Panc1 (cell line): ENCODE measurements at regions not wholly inside any gene's neighbourhood (a gene's known extent, or its start where the extent isn't known, plus 50 kb on each side); places are given as distances from the start of the nearest gene placed in this dataset.

Experiments used
- ATAC-seq: fragments of 200-7000 bp; cut with Tn5 transposase; 2 replicates; pipeline ENCODE4 v1.9.1; 2020; ENCODE audit warnings: mild to moderate bottlenecking, moderate library complexity
- BruUV-seq: library from RNA; stranded (reverse); fragments of 400-500 nt; replicated peaks from 2 replicates; lab custom pipeline; 2021; lab: Mats Ljungman, UMichigan
- CTCF ChIA-PET: fragments of 300-600 bp; sonication (Branson Sonifier 250); formaldehyde crosslinking; loops from one replicate; lab custom pipeline; 2022; ENCODE audit warnings: antibody characterized with exemption; lab: Charles Lee
- POLR2A ChIA-PET: fragments of 300-600 bp; sonication (Branson Sonifier 250); formaldehyde crosslinking; loops from one replicate; lab custom pipeline; 2022; ENCODE audit warnings: antibody characterized with exemption; lab: Charles Lee
- DNase-seq: peaks from one replicate; pipeline ENCODE4 v3.0.0-alpha.2; 2010; ENCODE audit warnings: low read depth, low spot score
- H3K27ac ChIP-seq: 2 replicates; pipeline ENCODE4 v1.5.1; 2011; ENCODE audit warnings: mild to moderate bottlenecking, low read length, inconsistent platforms
- H3K27me3 ChIP-seq: fragments of 200-500 bp; sonication (Bioruptor generic); 2 replicates; pipeline ENCODE4 v1.6.0; 2014; ENCODE audit warnings: low read length, inconsistent platforms; ENCODE audit not compliant: control insufficient read depth, insufficient read depth
- H3K36me3 ChIP-seq: fragments of 200-500 bp; sonication (Bioruptor generic); 2 replicates; pipeline ENCODE4 v1.5.1; 2014; ENCODE audit warnings: inconsistent platforms, mild to moderate bottlenecking, low read length, moderate library complexity; ENCODE audit not compliant: control insufficient read depth, insufficient read depth
- H3K4me1 ChIP-seq: 2 replicates; pipeline ENCODE4 v1.5.1; 2011; ENCODE audit warnings: inconsistent platforms, mild to moderate bottlenecking, low read length, moderate library complexity; ENCODE audit not compliant: control insufficient read depth, insufficient read depth
- H3K4me3 ChIP-seq, 2 experiments: 2 replicates each; pipeline ENCODE4 v1.5.1; 2011 to 2012; ENCODE audit warnings: low read depth in 2 of 2, low read length in 2 of 2, mild to moderate bottlenecking in 2 of 2, inconsistent platforms in 1 of 2, moderate library complexity in 1 of 2
- H3K9me3 ChIP-seq: fragments of 200-500 bp; sonication (Bioruptor generic); 2 replicates; pipeline ENCODE4 v1.5.1; 2014; ENCODE audit warnings: low read depth, mild to moderate bottlenecking, inconsistent platforms, low read length, moderate library complexity; ENCODE audit not compliant: control insufficient read depth, insufficient read depth
- CTCF ChIP-seq: fragments of 450-650 bp; IDR thresholded peaks from 2 replicates; pipeline ENCODE4 v1.5.1; 2017; ENCODE audit warnings: mild to moderate bottlenecking
- POLR2AphosphoS5 ChIP-seq: IDR thresholded peaks from 2 replicates; pipeline ENCODE4 v1.6.1; 2012; ENCODE audit warnings: mild to moderate bottlenecking, low read depth, low read length, moderate library complexity
- SIN3A ChIP-seq: IDR thresholded peaks from 2 replicates; pipeline ENCODE4 v1.6.1; 2012; ENCODE audit warnings: low read depth, mild to moderate bottlenecking, low read length, moderate library complexity, borderline replicate concordance; ENCODE audit not compliant: insufficient read depth
- TCF7L2 ChIP-seq: IDR thresholded peaks from 2 replicates; pipeline ENCODE4 v1.6.1; 2011; ENCODE audit warnings: mild to moderate bottlenecking, low read depth, low read length, inconsistent platforms
- in situ Hi-C: cut with HindIII; loops from 2 replicates; pipeline ENCODE4 v1.10.0; 2016; ENCODE audit warnings: low sequenced_read_pairs, low pct_unique_long_range_greater_than_20kb
- intact Hi-C: fragments of 100-400 bp; cut with micrococcal nuclease; formaldehyde crosslinking; loops from one replicate; pipeline ENCODE4 v1.10.0; 2022; ENCODE audit not compliant: unreplicated experiment
- TF ChIP-seq, protein P1 (sequence below), 2 experiments: IDR thresholded peaks; 2 replicates each; pipeline ENCODE4 v1.6.1; 2011 to 2012; ENCODE audit warnings: low read depth in 2 of 2, control low read depth in 1 of 2, low read length in 1 of 2, mild to moderate bottlenecking in 1 of 2, moderate library complexity in 1 of 2; ENCODE audit not compliant: insufficient read depth in 1 of 2

- intact Hi-C loops, result no loop called here
- Histone ChIP-seq H3K36me3 (no peaks in the 10 kb centered on the region), H3K27ac (no peak overlapping the region), H3K9me3 (no peaks in the 10 kb centered on the region), H3K4me3 (no peak overlapping the region), H3K27me3 (no peaks in the 10 kb centered on the region), H3K4me1 (no peaks in the 10 kb centered on the region)
- TF ChIP-seq SIN3A, result no peak
- no peak for TF ChIP-seq CTCF
- no peak for TF ChIP-seq TCF7L2
- TF ChIP-seq, protein P1, sequence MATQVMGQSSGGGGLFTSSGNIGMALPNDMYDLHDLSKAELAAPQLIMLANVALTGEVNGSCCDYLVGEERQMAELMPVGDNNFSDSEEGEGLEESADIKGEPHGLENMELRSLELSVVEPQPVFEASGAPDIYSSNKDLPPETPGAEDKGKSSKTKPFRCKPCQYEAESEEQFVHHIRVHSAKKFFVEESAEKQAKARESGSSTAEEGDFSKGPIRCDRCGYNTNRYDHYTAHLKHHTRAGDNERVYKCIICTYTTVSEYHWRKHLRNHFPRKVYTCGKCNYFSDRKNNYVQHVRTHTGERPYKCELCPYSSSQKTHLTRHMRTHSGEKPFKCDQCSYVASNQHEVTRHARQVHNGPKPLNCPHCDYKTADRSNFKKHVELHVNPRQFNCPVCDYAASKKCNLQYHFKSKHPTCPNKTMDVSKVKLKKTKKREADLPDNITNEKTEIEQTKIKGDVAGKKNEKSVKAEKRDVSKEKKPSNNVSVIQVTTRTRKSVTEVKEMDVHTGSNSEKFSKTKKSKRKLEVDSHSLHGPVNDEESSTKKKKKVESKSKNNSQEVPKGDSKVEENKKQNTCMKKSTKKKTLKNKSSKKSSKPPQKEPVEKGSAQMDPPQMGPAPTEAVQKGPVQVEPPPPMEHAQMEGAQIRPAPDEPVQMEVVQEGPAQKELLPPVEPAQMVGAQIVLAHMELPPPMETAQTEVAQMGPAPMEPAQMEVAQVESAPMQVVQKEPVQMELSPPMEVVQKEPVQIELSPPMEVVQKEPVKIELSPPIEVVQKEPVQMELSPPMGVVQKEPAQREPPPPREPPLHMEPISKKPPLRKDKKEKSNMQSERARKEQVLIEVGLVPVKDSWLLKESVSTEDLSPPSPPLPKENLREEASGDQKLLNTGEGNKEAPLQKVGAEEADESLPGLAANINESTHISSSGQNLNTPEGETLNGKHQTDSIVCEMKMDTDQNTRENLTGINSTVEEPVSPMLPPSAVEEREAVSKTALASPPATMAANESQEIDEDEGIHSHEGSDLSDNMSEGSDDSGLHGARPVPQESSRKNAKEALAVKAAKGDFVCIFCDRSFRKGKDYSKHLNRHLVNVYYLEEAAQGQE (IDR thresholded peaks at IDR 0.05; ENCODE audit: insufficient read depth in 1 of 2, low read depth in 2 of 2, low read length in 1 of 2), result no peak
- TF ChIP-seq POLR2AphosphoS5, result no peak
- DNase-seq (no peak), ATAC-seq (no peak)
- in situ Hi-C loops, result no loop called here
- no TSS peak for BruUV-seq
- POLR2A ChIA-PET, result no interaction called here
- CTCF ChIA-PET, result interaction anchor here (0.6 kb wide), 1 partner anchor 616 kb away, joined by 4 read pairs; no protein-coding TSS in a partner anchor
Observed at GRCh38 chr3:155001289-155002010, 78.7 kb upstream of the MME start.

- BruUV-seq, result no TSS peak
- TF ChIP-seq, protein P1 (IDR thresholded peaks at IDR 0.05; ENCODE audit: insufficient read depth in 1 of 2, low read depth in 2 of 2, low read length in 1 of 2), result no peak
- TF ChIP-seq POLR2AphosphoS5 (no peak), TCF7L2 (no peak), SIN3A (no peak), CTCF (no peak)
- Histone ChIP-seq H3K9me3 (no peaks in the 10 kb centered on the region), H3K27ac (no peak overlapping the region), H3K4me1 (no peaks in the 10 kb centered on the region), H3K27me3 (no peaks in the 10 kb centered on the region), H3K4me3 (no peak overlapping the region), H3K36me3 (no peaks in the 10 kb centered on the region)
- intact Hi-C loops (no loop called here), in situ Hi-C loops (no loop called here)
- DNase-seq (no peak), ATAC-seq (no peak)
- CTCF ChIA-PET, result no interaction called here
- POLR2A ChIA-PET, result no interaction called here
Observed at GRCh38 chr3:154992655-154993054, 87.5 kb upstream of the MME start.
